ENCODE measurements at regions not wholly inside any gene's neighbourhood (a gene's known extent, or its start where the extent isn't known, plus 50 kb on each side); places are given as distances from the start of the nearest gene placed in this dataset.
"Not testable (repeated sequence)": the region's sequence is repeated elsewhere in the genome, so short reads cannot be mapped to it uniquely, and the experiment has no call there.

- H3K36me3 Mint-ChIP-seq (ENCODE audit: low read depth) = peaks cover 10% of the 10 kb centered on the region
- peak overlapping the region; percentile 90 for H3K27ac Mint-ChIP-seq
- intact Hi-C loops (cut with micrococcal nuclease) = loop anchor here (5.0 kb wide), 1 partner anchor 168 kb away; no protein-coding TSS in a partner anchor
- H3K4me1 Mint-ChIP-seq (ENCODE audit: low read depth) = peaks cover 6% of the 10 kb centered on the region
- H3K9me3 Mint-ChIP-seq = peaks cover 13% of the 10 kb centered on the region
- no peaks in the 10 kb centered on the region for H3K27me3 Mint-ChIP-seq (ENCODE audit: low read depth)
- no peak for DNase-seq (ENCODE audit: low spot score)
- peak overlapping the region; percentile 78 for H3K4me3 Mint-ChIP-seq (ENCODE audit: low read depth)
Measured at GRCh38 chr9:129414377-129414992, 206.4 kb downstream of the C9orf50 start.

DNA sequence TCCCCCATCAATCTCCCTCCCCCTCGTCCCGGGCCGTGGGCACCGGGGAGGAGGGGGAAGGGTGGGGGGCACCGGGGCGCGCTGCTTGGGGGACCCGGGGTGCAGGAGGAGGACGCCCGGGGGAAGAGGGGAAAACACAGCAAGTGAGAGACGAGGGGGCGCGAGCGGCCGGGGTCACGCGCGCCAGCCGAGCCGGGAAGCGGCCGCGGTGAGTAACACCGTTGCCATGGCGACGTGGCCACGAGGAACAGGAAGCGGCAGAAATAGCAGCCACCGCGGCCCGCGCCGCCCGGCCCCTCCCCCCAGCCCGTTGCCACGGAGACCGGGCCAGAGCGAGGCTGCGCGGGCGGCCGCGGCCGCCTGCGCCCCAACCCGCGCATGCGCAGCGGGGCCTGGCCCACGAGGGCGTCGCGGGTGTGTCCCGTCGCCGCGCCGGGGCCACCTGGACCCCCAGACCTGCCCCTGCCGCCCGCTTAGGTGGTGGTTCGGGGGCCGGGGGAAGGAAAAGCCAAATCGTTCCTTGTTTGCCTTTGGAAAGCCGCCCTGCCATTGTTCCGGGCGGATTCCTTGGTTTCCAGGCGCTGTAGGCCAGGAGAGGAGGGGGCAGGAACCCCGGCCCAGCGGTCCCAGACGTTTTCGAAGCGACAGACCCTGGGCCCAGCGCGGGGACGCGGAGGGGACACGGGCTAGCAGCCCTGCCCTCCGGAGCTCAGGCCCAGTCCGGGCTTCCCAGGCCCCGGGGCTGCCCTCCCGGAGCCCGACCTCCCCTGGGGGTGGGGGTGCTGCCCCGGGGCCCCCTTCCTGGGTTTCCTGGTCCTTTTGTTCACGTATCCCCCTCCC, 207.1 kb downstream of the C9orf50 start:
- DNase-seq (ENCODE audit: low spot score) = peak; percentile 97
- H3K9me3 Mint-ChIP-seq = peaks cover 13% of the 10 kb centered on the region
- peaks cover 10% of the 10 kb centered on the region for H3K36me3 Mint-ChIP-seq (ENCODE audit: low read depth)
- no peaks in the 10 kb centered on the region for H3K27me3 Mint-ChIP-seq (ENCODE audit: low read depth)
- peak overlapping the region; percentile 78 for H3K4me3 Mint-ChIP-seq (ENCODE audit: low read depth)
- peak overlapping the region; percentile 96 for H3K27ac Mint-ChIP-seq
- intact Hi-C loops (cut with micrococcal nuclease) = loop anchor here (1.0 to 5.0 kb wide), 7 partner anchors 45 to 303 kb away; partner anchors contain the start of genes CRAT and NTMT1
- H3K4me1 Mint-ChIP-seq (ENCODE audit: low read depth) = peaks cover 6% of the 10 kb centered on the region

- H3K36me3 Mint-ChIP-seq (ENCODE audit: low read depth) = peaks cover 10% of the 10 kb centered on the region
- peak overlapping the region; percentile 96 for H3K27ac Mint-ChIP-seq
- intact Hi-C loops (cut with micrococcal nuclease) = loop anchor here (1.0 to 5.0 kb wide), 7 partner anchors 46 to 303 kb away; partner anchors contain the start of genes CRAT and NTMT1
- peaks cover 6% of the 10 kb centered on the region for H3K4me1 Mint-ChIP-seq (ENCODE audit: low read depth)
- H3K27me3 Mint-ChIP-seq (ENCODE audit: low read depth) = no peaks in the 10 kb centered on the region
- peaks cover 13% of the 10 kb centered on the region for H3K9me3 Mint-ChIP-seq
- H3K4me3 Mint-ChIP-seq (ENCODE audit: low read depth) = peak overlapping the region; percentile 60
- DNase-seq (ENCODE audit: low spot score) = peak; percentile 49
Measured at GRCh38 chr9:129412814-129413536, 207.9 kb downstream of the C9orf50 start.

GRCh38 chr9:129412176-129412813, 208.6 kb downstream of the C9orf50 start:
- not testable (repeated sequence) for H3K4me1 Mint-ChIP-seq (ENCODE audit: low read depth); H3K27me3 Mint-ChIP-seq (ENCODE audit: low read depth); DNase-seq (ENCODE audit: low spot score); H3K36me3 Mint-ChIP-seq (ENCODE audit: low read depth)
- peak overlapping the region; percentile 60 for H3K4me3 Mint-ChIP-seq (ENCODE audit: low read depth)
- peak overlapping the region; percentile 96 for H3K27ac Mint-ChIP-seq
- peaks cover 13% of the 10 kb centered on the region for H3K9me3 Mint-ChIP-seq
- intact Hi-C loops (cut with micrococcal nuclease) = loop anchor here (2.0 to 5.0 kb wide), 4 partner anchors 47 to 237 kb away; no protein-coding TSS in a partner anchor

DNA sequence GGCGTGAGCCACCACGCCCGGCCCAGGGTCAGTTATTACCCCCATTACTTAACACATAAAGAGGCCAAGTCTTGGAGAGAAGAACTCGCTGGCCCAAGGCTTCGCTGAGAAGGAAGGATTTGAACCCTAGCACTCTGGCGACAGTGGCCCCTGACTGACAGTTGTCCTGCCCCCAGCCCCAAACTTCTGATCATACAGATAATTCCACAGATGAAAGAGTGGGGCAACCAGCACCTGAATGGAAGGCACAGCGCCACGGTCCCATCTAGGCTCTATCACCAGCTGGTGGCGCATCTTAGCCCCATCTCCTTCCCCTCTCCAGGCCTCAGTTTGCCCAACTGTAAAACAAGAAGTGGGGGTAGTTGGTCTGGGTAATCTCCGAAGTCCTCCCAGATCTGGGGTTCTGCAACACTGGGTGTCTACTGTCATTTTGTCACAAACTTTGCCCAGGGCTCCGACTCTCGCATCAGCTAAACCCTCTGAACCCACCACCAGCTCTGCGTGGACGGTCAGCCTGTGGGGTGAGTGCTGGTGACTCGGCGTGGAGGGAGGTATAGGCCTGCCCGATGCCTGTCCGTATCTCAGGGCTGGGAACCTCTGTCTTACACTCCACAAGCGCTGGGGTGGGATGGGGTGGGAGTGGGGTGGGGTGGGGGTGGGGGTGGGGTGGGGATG, 209.3 kb downstream of the C9orf50 start:
- H3K36me3 Mint-ChIP-seq (ENCODE audit: low read depth) = peaks cover 10% of the 10 kb centered on the region
- no peak overlapping the region for H3K27ac Mint-ChIP-seq
- no peaks in the 10 kb centered on the region for H3K27me3 Mint-ChIP-seq (ENCODE audit: low read depth)
- no peak overlapping the region for H3K4me3 Mint-ChIP-seq (ENCODE audit: low read depth)
- DNase-seq (ENCODE audit: low spot score) = no peak
- intact Hi-C loops (cut with micrococcal nuclease) = loop anchor here (2.0 to 5.0 kb wide), 4 partner anchors 47 to 237 kb away; no protein-coding TSS in a partner anchor
- H3K9me3 Mint-ChIP-seq = peaks cover 13% of the 10 kb centered on the region
- H3K4me1 Mint-ChIP-seq (ENCODE audit: low read depth) = peaks cover 6% of the 10 kb centered on the region

GRCh38 chr9:129410226-129410625, 210.7 kb downstream of the C9orf50 start:
- H3K27me3 Mint-ChIP-seq (ENCODE audit: low read depth) = no peaks in the 10 kb centered on the region
- H3K4me1 Mint-ChIP-seq (ENCODE audit: low read depth) = peaks cover 6% of the 10 kb centered on the region
- H3K36me3 Mint-ChIP-seq (ENCODE audit: low read depth) = peaks cover 10% of the 10 kb centered on the region
- no peak overlapping the region for H3K4me3 Mint-ChIP-seq (ENCODE audit: low read depth)
- intact Hi-C loops (cut with micrococcal nuclease) = loop anchor here (5.0 kb wide), 1 partner anchor 172 kb away; no protein-coding TSS in a partner anchor
- peaks cover 13% of the 10 kb centered on the region for H3K9me3 Mint-ChIP-seq
- no peak for DNase-seq (ENCODE audit: low spot score)
- no peak overlapping the region for H3K27ac Mint-ChIP-seq

DNA sequence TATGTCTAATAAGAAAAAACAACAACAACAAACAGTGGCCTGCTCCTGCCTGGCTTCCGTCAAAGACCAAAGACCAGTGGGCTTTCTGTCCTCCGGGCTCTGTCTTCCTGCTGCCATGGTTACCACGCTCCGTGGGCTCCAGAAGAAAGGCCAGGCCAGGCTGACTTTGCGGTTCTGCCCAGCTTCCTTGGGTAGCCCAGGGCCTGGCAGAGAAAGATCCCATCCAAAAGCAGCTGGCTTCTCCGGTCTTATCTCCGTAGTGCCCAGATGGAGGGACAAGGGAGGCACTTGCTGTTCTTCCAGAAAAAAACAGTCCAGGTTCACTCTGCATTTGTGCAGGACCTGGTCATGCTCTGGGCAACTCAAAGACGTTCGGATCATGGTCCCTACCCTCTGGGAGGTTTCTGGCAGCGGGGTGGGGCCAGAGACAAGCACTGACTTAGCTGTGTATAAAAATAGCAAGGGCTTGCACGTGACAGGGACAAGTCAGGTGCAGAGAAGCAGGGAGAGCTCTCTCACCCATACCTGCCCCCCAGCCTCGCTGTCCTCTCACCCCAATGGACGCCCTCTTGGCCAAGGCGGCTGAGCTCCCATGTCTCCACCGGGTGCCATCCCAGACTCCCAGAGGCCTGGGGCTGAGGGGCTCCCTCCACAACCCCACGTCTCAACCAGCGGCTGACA, 212.2 kb downstream of the C9orf50 start:
- Mint-ChIP-seq H3K4me1 (ENCODE audit: low read depth) (peaks cover 2% of the 10 kb centered on the region), H3K36me3 (ENCODE audit: low read depth) (peaks cover 10% of the 10 kb centered on the region), H3K27ac (no peak overlapping the region)

DNA sequence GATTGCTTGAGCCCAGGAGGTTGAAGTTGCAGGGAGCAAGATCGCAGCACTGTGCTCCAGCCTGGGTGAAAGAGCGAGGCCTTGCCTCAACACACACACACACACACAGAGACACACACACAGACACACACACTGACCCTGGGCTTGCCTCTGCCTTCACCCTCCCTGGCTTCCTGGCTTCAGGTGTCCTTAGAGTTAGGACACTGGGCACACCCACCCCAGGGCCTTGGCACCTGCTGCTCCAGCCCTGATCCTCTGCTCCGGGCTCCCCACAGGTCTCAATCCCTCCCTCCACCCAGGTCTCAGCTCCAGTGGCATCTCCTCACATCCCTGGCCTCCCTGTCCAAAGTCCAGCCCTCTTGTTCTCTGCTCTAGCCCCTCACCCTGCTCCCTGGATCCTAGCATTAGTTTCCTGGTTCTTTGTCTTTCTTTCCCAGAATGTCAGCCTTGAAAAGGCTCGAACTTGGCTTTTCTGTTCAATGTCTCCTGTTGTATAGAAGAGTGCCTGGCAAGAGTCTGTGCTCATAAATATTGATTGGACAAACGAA, 212.9 kb downstream of the C9orf50 start:
- H3K9me3 Mint-ChIP-seq = peaks cover 13% of the 10 kb centered on the region
- no peak overlapping the region for H3K27ac Mint-ChIP-seq
- intact Hi-C loops (cut with micrococcal nuclease) = no loop called here
- DNase-seq (ENCODE audit: low spot score) = no peak
- H3K36me3 Mint-ChIP-seq (ENCODE audit: low read depth) = peaks cover 10% of the 10 kb centered on the region
- peaks cover 2% of the 10 kb centered on the region for H3K4me1 Mint-ChIP-seq (ENCODE audit: low read depth)
- H3K27me3 Mint-ChIP-seq (ENCODE audit: low read depth) = peaks cover 6% of the 10 kb centered on the region
- no peak overlapping the region for H3K4me3 Mint-ChIP-seq (ENCODE audit: low read depth)

More for the DNA sequence above, 212.2 kb downstream of the C9orf50 start:
- Mint-ChIP-seq H3K4me3 (ENCODE audit: low read depth) (no peak overlapping the region), H3K27me3 (ENCODE audit: low read depth) (peaks cover 2% of the 10 kb centered on the region), H3K9me3 (peaks cover 13% of the 10 kb centered on the region)
- DNase-seq (ENCODE audit: low spot score) = no peak
- intact Hi-C loops (cut with micrococcal nuclease) = no loop called here

DNA sequence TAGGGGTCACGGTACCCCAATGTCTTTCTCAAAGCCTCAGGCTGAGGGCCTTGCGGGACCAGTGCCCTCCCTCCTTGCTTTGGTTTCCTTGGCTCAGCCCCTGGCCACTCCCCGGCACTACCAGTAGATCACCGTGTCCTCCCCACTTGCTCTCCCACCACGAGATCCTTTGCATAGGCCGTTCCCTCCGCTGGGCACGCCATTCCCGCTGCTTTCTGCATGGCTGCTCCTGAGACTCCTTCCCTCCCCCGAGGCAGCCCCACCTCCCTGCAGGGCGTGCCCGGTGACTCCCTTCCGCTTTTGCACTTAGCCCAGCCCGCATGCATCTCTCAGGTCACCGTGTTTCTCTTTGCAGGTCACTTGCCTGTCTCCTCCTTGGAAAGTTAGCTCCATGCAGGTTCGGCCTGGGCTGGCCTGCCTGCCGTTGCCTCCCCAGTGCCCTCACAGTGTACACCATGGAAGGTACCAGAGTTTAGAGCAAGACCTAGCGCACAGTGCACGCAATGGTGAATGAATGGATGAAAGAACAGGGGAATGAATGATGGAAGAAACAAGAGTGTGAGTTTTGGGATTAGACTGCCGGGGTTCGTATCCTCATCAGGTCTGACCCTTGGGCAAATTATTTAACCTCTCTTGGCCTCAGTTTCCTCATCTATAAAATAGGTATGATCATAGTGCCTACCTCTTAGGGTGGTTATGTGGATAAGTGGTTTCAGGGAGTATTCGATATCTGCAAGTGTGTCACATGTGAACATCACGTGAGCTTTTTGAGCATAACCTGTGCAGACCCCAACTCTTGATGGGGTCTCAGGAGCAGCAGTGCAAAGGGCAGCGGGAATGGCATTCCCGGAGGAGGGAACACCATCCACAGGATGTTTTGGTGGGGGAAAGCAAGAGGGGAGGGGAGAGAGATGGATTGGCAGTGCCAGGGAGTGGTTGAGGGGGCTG, 214.3 kb downstream of the C9orf50 start:
- Mint-ChIP-seq H3K36me3 (ENCODE audit: low read depth) (peaks cover 10% of the 10 kb centered on the region), H3K27me3 (ENCODE audit: low read depth) (peaks cover 6% of the 10 kb centered on the region), H3K27ac (no peak overlapping the region), H3K4me3 (ENCODE audit: low read depth) (no peak overlapping the region), H3K4me1 (ENCODE audit: low read depth) (no peaks in the 10 kb centered on the region), H3K9me3 (peaks cover 13% of the 10 kb centered on the region)
- intact Hi-C loops (cut with micrococcal nuclease) = no loop called here
- DNase-seq (ENCODE audit: low spot score) = no peak

DNA sequence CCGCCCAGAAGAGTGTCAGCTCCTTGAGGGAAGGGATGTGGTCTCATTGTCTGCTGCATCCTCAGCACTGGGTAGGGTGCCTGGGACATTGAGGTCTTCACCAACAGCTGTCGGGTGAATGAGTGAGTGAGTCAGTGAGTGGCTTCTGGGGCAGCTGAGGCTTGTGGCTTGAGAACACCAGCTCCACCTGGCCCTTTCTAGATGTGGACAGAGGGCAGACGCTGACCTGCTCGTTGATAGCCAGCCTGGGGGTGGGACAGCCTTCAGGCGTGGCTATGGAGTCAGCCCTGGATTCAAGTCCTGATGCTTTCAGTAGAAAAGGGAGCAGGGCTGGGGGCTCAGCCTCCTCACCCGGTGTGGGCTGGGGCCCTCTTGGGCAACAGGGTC, 215.1 kb downstream of the C9orf50 start:
- intact Hi-C loops (cut with micrococcal nuclease) = no loop called here
- Mint-ChIP-seq H3K27ac (no peak overlapping the region), H3K4me3 (ENCODE audit: low read depth) (no peak overlapping the region), H3K4me1 (ENCODE audit: low read depth) (no peaks in the 10 kb centered on the region), H3K27me3 (ENCODE audit: low read depth) (peaks cover 6% of the 10 kb centered on the region), H3K9me3 (peaks cover 12% of the 10 kb centered on the region), H3K36me3 (ENCODE audit: low read depth) (peaks cover 9% of the 10 kb centered on the region)
- DNase-seq (ENCODE audit: low spot score) = no peak

Data from activated T-helper 2 cell treated with anti-CD3 and anti-CD28 coated beads, Interferon-gamma antibody, Interleukin-2, Interleukin-4, amounts not matched to agents 10 μg/mL and 5 μg/mL and 100 μg/mL, durations not matched to agents 14 hours and 24 hours and 36 hours (primary cell).